T-helper 1 cell treated with Interleukin-12 subunit alpha and Interleukin-12 subunit beta and Interleukin-4 antibody, amounts not matched to agents 30 μg/mL and 1 μg/mL, for 36 hours (primary cell): ENCODE measurements at regions not wholly inside any gene's neighbourhood (a gene's known extent, or its start where the extent isn't known, plus 50 kb on each side); places are given as distances from the start of the nearest gene placed in this dataset.

Experiments used
- H3K27ac Mint-ChIP-seq: one replicate; pipeline ENCODE4 v1.8.0; 2021; ENCODE audit warnings: mild to moderate bottlenecking, mixed read lengths
- H3K27me3 Mint-ChIP-seq: one replicate; pipeline ENCODE4 v1.8.0; 2021; ENCODE audit warnings: low read depth, mixed read lengths
- H3K36me3 Mint-ChIP-seq: one replicate; pipeline ENCODE4 v1.8.0; 2021; ENCODE audit warnings: low read depth, mixed read lengths
- H3K4me1 Mint-ChIP-seq: one replicate; pipeline ENCODE4 v1.8.0; 2021; ENCODE audit warnings: low read depth, mixed read lengths
- H3K4me3 Mint-ChIP-seq: one replicate; pipeline ENCODE4 v1.8.0; 2021; ENCODE audit warnings: mild to moderate bottlenecking, moderate library complexity, mixed read lengths
- H3K9me3 Mint-ChIP-seq: one replicate; pipeline ENCODE4 v1.8.0; 2021; ENCODE audit warnings: mixed read lengths

GRCh38 chr16:65782611-65783600, 583.6 kb upstream of the CDH5 start:
- no peaks in the 10 kb centered on the region for H3K4me1 Mint-ChIP-seq
- H3K36me3 Mint-ChIP-seq = no peaks in the 10 kb centered on the region
- H3K27me3 Mint-ChIP-seq = no peaks in the 10 kb centered on the region
- no peak overlapping the region for H3K27ac Mint-ChIP-seq
- H3K4me3 Mint-ChIP-seq = no peak overlapping the region
- no peaks in the 10 kb centered on the region for H3K9me3 Mint-ChIP-seq

GRCh38 chr16:65781855-65782254, 584.6 kb upstream of the CDH5 start:
- Mint-ChIP-seq H3K4me3 (no peak overlapping the region), H3K4me1 (no peaks in the 10 kb centered on the region), H3K27ac (no peak overlapping the region), H3K9me3 (no peaks in the 10 kb centered on the region), H3K27me3 (no peaks in the 10 kb centered on the region), H3K36me3 (no peaks in the 10 kb centered on the region)

GRCh38 chr16:65781363-65781762, 585.1 kb upstream of the CDH5 start:
- H3K4me3 Mint-ChIP-seq = no peak overlapping the region

GRCh38 chr16:65779201-65779600, 587.3 kb upstream of the CDH5 start:
- H3K9me3 Mint-ChIP-seq = no peaks in the 10 kb centered on the region
- H3K27ac Mint-ChIP-seq = no peak overlapping the region
- H3K27me3 Mint-ChIP-seq = no peaks in the 10 kb centered on the region
- no peaks in the 10 kb centered on the region for H3K36me3 Mint-ChIP-seq
- no peak overlapping the region for H3K4me3 Mint-ChIP-seq
- no peaks in the 10 kb centered on the region for H3K4me1 Mint-ChIP-seq

More at GRCh38 chr16:65781363-65781762, 585.1 kb upstream of the CDH5 start:
- Mint-ChIP-seq H3K4me1 (no peaks in the 10 kb centered on the region), H3K27ac (no peak overlapping the region), H3K9me3 (no peaks in the 10 kb centered on the region), H3K36me3 (no peaks in the 10 kb centered on the region), H3K27me3 (no peaks in the 10 kb centered on the region)

- no peak overlapping the region for H3K4me3 Mint-ChIP-seq
- H3K27me3 Mint-ChIP-seq = no peaks in the 10 kb centered on the region
- H3K4me1 Mint-ChIP-seq = no peaks in the 10 kb centered on the region
- no peak overlapping the region for H3K27ac Mint-ChIP-seq
- H3K36me3 Mint-ChIP-seq = no peaks in the 10 kb centered on the region
- peaks cover 6% of the 10 kb centered on the region for H3K9me3 Mint-ChIP-seq
Observed at GRCh38 chr16:65776639-65777183, 589.8 kb upstream of the CDH5 start.

GRCh38 chr16:65775829-65776228, 590.7 kb upstream of the CDH5 start:
- Mint-ChIP-seq H3K4me1 (no peaks in the 10 kb centered on the region), H3K9me3 (peaks cover 8% of the 10 kb centered on the region), H3K27ac (no peak overlapping the region), H3K4me3 (no peak overlapping the region), H3K27me3 (no peaks in the 10 kb centered on the region), H3K36me3 (no peaks in the 10 kb centered on the region)

- Mint-ChIP-seq H3K4me1 (no peaks in the 10 kb centered on the region), H3K36me3 (no peaks in the 10 kb centered on the region)
Observed at GRCh38 chr16:65774350-65774749, 592.1 kb upstream of the CDH5 start.

GRCh38 chr16:65773301-65773874, 593.1 kb upstream of the CDH5 start:
- Mint-ChIP-seq H3K9me3 (peaks cover 8% of the 10 kb centered on the region), H3K27me3 (no peaks in the 10 kb centered on the region), H3K27ac (no peak overlapping the region), H3K36me3 (no peaks in the 10 kb centered on the region), H3K4me3 (no peak overlapping the region), H3K4me1 (no peaks in the 10 kb centered on the region)

More at GRCh38 chr16:65774350-65774749, 592.1 kb upstream of the CDH5 start:
- H3K4me3 Mint-ChIP-seq = no peak overlapping the region
- H3K9me3 Mint-ChIP-seq = peaks cover 8% of the 10 kb centered on the region
- H3K27ac Mint-ChIP-seq = no peak overlapping the region
- H3K27me3 Mint-ChIP-seq = no peaks in the 10 kb centered on the region

GRCh38 chr16:65772134-65772732, 594.3 kb upstream of the CDH5 start:
- no peaks in the 10 kb centered on the region for H3K4me1 Mint-ChIP-seq
- H3K4me3 Mint-ChIP-seq = no peak overlapping the region
- H3K27me3 Mint-ChIP-seq = no peaks in the 10 kb centered on the region
- H3K36me3 Mint-ChIP-seq = no peaks in the 10 kb centered on the region
- no peak overlapping the region for H3K27ac Mint-ChIP-seq
- peaks cover 12% of the 10 kb centered on the region for H3K9me3 Mint-ChIP-seq

- H3K27me3 Mint-ChIP-seq = no peaks in the 10 kb centered on the region
- no peaks in the 10 kb centered on the region for H3K36me3 Mint-ChIP-seq
- no peaks in the 10 kb centered on the region for H3K4me1 Mint-ChIP-seq
- no peak overlapping the region for H3K27ac Mint-ChIP-seq
- no peak overlapping the region for H3K4me3 Mint-ChIP-seq
- H3K9me3 Mint-ChIP-seq = peaks cover 12% of the 10 kb centered on the region
Observed at GRCh38 chr16:65771707-65772106, 594.8 kb upstream of the CDH5 start.

- H3K9me3 Mint-ChIP-seq = peaks cover 12% of the 10 kb centered on the region
- H3K4me1 Mint-ChIP-seq = no peaks in the 10 kb centered on the region
- H3K27me3 Mint-ChIP-seq = no peaks in the 10 kb centered on the region
- H3K4me3 Mint-ChIP-seq = no peak overlapping the region
- H3K27ac Mint-ChIP-seq = no peak overlapping the region
- no peaks in the 10 kb centered on the region for H3K36me3 Mint-ChIP-seq
Observed at GRCh38 chr16:65770752-65771151, 595.7 kb upstream of the CDH5 start.

GRCh38 chr16:65769776-65770438, 596.6 kb upstream of the CDH5 start:
- Mint-ChIP-seq H3K27ac (no peak overlapping the region), H3K9me3 (peaks cover 12% of the 10 kb centered on the region), H3K36me3 (no peaks in the 10 kb centered on the region), H3K4me1 (no peaks in the 10 kb centered on the region), H3K27me3 (no peaks in the 10 kb centered on the region), H3K4me3 (no peak overlapping the region)

- H3K4me1 Mint-ChIP-seq = no peaks in the 10 kb centered on the region
- no peaks in the 10 kb centered on the region for H3K36me3 Mint-ChIP-seq
- H3K27me3 Mint-ChIP-seq = no peaks in the 10 kb centered on the region
- H3K27ac Mint-ChIP-seq = no peak overlapping the region
- H3K9me3 Mint-ChIP-seq = peaks cover 12% of the 10 kb centered on the region
- H3K4me3 Mint-ChIP-seq = no peak overlapping the region
Observed at GRCh38 chr16:65769055-65769465, 597.4 kb upstream of the CDH5 start.

GRCh38 chr16:65767125-65767524, 599.4 kb upstream of the CDH5 start:
- Mint-ChIP-seq H3K36me3 (no peaks in the 10 kb centered on the region), H3K9me3 (peaks cover 10% of the 10 kb centered on the region), H3K4me3 (no peak overlapping the region), H3K4me1 (no peaks in the 10 kb centered on the region), H3K27ac (no peak overlapping the region), H3K27me3 (no peaks in the 10 kb centered on the region)
